NCI-H748 treated with DMSO at 0.1 percent for 48 hours (cell line): ENCODE measurements at regions not wholly inside any gene's neighbourhood (a gene's known extent, or its start where the extent isn't known, plus 50 kb on each side); places are given as distances from the start of the nearest gene placed in this dataset.

Experiments used
- DNase-seq: peaks from one replicate; lab custom pipeline; 2025; lab: John Stamatoyannopoulos, UW

GRCh38 chr11:121688860-121689614 is 236.3 kb upstream of the SORL1-AS1 start:
- DNase-seq = no peak

GRCh38 chr11:121688055-121688491 is 235.3 kb upstream of the SORL1-AS1 start:
- DNase-seq = no peak

- no peak for DNase-seq
Observed at GRCh38 chr11:121683791-121684190, 231.0 kb upstream of the SORL1-AS1 start.
